ENCODE measurements at regions not wholly inside any gene's neighbourhood (a gene's known extent, or its start where the extent isn't known, plus 50 kb on each side); places are given as distances from the start of the nearest gene placed in this dataset.

DNA sequence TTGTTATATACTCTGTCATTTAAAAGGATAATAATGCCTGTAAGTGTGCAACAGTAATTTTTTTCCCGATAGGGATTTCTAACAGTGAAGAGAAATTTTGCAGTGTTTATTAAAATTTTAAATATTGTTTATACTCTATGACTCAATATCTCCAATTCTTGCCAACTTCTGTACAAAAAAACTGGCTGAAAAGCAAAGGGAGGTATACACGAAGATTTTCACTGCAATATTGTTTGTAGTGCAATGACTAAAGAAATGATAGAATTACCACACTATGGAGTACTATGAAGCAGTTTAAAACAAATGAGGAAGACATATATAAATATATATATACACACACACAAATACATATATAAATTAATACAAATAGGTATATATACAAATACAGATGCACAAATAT lies 187.9 kb upstream of the IL15 start:
- Mint-ChIP-seq H3K27me3 (ENCODE audit: low read depth, unreplicated experiment) (no peaks in the 10 kb centered on the region), H3K9me3 (ENCODE audit: unreplicated experiment) (no peaks in the 10 kb centered on the region), H3K4me1 (ENCODE audit: low read depth, unreplicated experiment) (no peaks in the 10 kb centered on the region), H3K27ac (ENCODE audit: unreplicated experiment) (no peak overlapping the region), H3K4me3 (ENCODE audit: unreplicated experiment) (no peak overlapping the region), H3K36me3 (ENCODE audit: low read depth, unreplicated experiment) (no peaks in the 10 kb centered on the region)
- H3K4me2 ChIP-seq (ENCODE audit: low read length), result no peak overlapping the region
- H3K4me1 ChIP-seq (ENCODE audit: insufficient read depth, low read length), result no peaks in the 10 kb centered on the region
- FAIRE-seq, result no peak
- TF ChIP-seq EZH2 (IDR thresholded peaks at IDR 0.05; ENCODE audit: insufficient read depth, low read length) (no peak), CTCF (IDR thresholded peaks at IDR 0.05; ENCODE audit: insufficient read depth, low read depth, low read length) (no peak)
- no peak overlapping the region for H2AFZ ChIP-seq (ENCODE audit: low read depth, low read length)
- no peak overlapping the region for H3K27ac ChIP-seq (ENCODE audit: low read depth, low read length)
- H3K27me3 ChIP-seq (ENCODE audit: insufficient read depth, low read length), result no peaks in the 10 kb centered on the region
- no peaks in the 10 kb centered on the region for H3K79me2 ChIP-seq (ENCODE audit: insufficient read depth, low read length)
- H4K20me1 ChIP-seq (ENCODE audit: insufficient read depth, low read length), result no peaks in the 10 kb centered on the region
- DNase-seq (ENCODE audit: low read depth), result no peak
- no peaks in the 10 kb centered on the region for H3K9me3 ChIP-seq (ENCODE audit: insufficient read depth, low read depth, low read length)
- H3K36me3 ChIP-seq (ENCODE audit: insufficient read depth, low read length), result no peaks in the 10 kb centered on the region
- no peak overlapping the region for H3K4me3 ChIP-seq (ENCODE audit: insufficient read depth, low read depth, low read length)
- H3K9ac ChIP-seq (ENCODE audit: low read length), result no peak overlapping the region

DNA sequence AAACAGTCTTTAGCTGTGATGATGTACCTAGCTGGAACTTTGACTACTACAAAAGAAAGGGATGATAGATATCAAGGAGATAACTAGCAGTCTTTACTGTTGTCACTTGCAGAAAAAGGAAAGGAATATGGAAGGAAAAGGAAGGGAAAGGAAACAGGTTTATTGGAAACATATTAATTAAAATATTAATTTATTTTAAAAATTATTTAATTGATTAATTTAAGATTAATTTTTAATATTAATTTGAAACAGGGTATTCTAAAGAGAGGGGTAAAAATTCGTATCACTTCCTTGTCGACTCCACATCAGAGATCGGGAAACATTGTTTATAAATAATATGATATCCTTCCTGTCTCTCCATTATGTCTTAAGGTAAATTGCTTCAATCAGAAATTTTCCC lies 186.5 kb upstream of the IL15 start:
- no peak overlapping the region for H3K27ac Mint-ChIP-seq (ENCODE audit: unreplicated experiment)
- no peaks in the 10 kb centered on the region for H3K4me1 Mint-ChIP-seq (ENCODE audit: low read depth, unreplicated experiment)

More for the DNA sequence above, 186.5 kb upstream of the IL15 start:
- H3K79me2 ChIP-seq (ENCODE audit: insufficient read depth, low read length), result no peaks in the 10 kb centered on the region
- H3K4me2 ChIP-seq (ENCODE audit: low read length), result no peak overlapping the region
- H3K27me3 ChIP-seq (ENCODE audit: insufficient read depth, low read length), result no peaks in the 10 kb centered on the region
- H3K27ac ChIP-seq (ENCODE audit: low read depth, low read length), result no peak overlapping the region
- no peaks in the 10 kb centered on the region for H3K9me3 ChIP-seq (ENCODE audit: insufficient read depth, low read depth, low read length)
- no peaks in the 10 kb centered on the region for H3K36me3 Mint-ChIP-seq (ENCODE audit: low read depth, unreplicated experiment)
- H2AFZ ChIP-seq (ENCODE audit: low read depth, low read length), result no peak overlapping the region
- H3K36me3 ChIP-seq (ENCODE audit: insufficient read depth, low read length), result no peaks in the 10 kb centered on the region
- no peak for FAIRE-seq
- no peaks in the 10 kb centered on the region for H3K9me3 Mint-ChIP-seq (ENCODE audit: unreplicated experiment)
- H3K4me3 Mint-ChIP-seq (ENCODE audit: unreplicated experiment), result no peak overlapping the region
- no peaks in the 10 kb centered on the region for H3K27me3 Mint-ChIP-seq (ENCODE audit: low read depth, unreplicated experiment)
- TF ChIP-seq EZH2 (IDR thresholded peaks at IDR 0.05; ENCODE audit: insufficient read depth, low read length) (no peak), CTCF (IDR thresholded peaks at IDR 0.05; ENCODE audit: insufficient read depth, low read depth, low read length) (no peak)
- H4K20me1 ChIP-seq (ENCODE audit: insufficient read depth, low read length), result no peaks in the 10 kb centered on the region
- DNase-seq (ENCODE audit: low read depth), result no peak
- H3K4me1 ChIP-seq (ENCODE audit: insufficient read depth, low read length), result no peaks in the 10 kb centered on the region
- no peak overlapping the region for H3K9ac ChIP-seq (ENCODE audit: low read length)
- no peak overlapping the region for H3K4me3 ChIP-seq (ENCODE audit: insufficient read depth, low read depth, low read length)
